Esophagus muscularis mucosa (tissue), 4 donors: ENCODE measurements at regions not wholly inside any gene's neighbourhood (a gene's known extent, or its start where the extent isn't known, plus 50 kb on each side); places are given as distances from the start of the nearest gene placed in this dataset.

Source experiments
- CTCF ChIP-seq, 3 experiments: fragments of 200-600 bp in 2 of 3; fragments of 450-650 bp in 1 of 3; sonication (generic) in 2 of 3; IDR thresholded peaks; one replicate each; pipeline ENCODE4 v1.5.1; 2017 to 2019; ENCODE audit warnings: antibody characterized with exemption in 3 of 3, mild to moderate bottlenecking in 2 of 3, moderate library complexity in 1 of 3
- EP300 ChIP-seq: sonication (generic); formaldehyde crosslinking; IDR thresholded peaks from one replicate; pipeline ENCODE4 v1.6.1; 2017; ENCODE audit warnings: antibody characterized with exemption
- POLR2A ChIP-seq: fragments of 450-650 bp; IDR thresholded peaks from one replicate; pipeline ENCODE4 v1.6.1; 2017; ENCODE audit warnings: antibody characterized with exemption, moderate library complexity, mild to moderate bottlenecking, low read depth
- POLR2AphosphoS5 ChIP-seq, 2 donors: sonication (generic); formaldehyde crosslinking; IDR thresholded peaks; one replicate each; pipeline ENCODE4 v1.6.1; 2017; ENCODE audit warnings: antibody characterized with exemption in 2 of 2

GRCh38 chr5:63535840-63536602, 426.2 kb downstream of the HTR1A start:
- TF ChIP-seq CTCF (IDR thresholded peaks at IDR 0.05): no peak
- TF ChIP-seq POLR2A: no peak
- no peak for TF ChIP-seq POLR2AphosphoS5 (IDR thresholded peaks at IDR 0.05)
- TF ChIP-seq EP300: no peak
